H9 (cell line): ENCODE measurements at regions not wholly inside any gene's neighbourhood (a gene's known extent, or its start where the extent isn't known, plus 50 kb on each side); places are given as distances from the start of the nearest gene placed in this dataset.

Experiments
- DNase-seq: peaks from one replicate; pipeline ENCODE4 v3.0.0-alpha.2; 2017
- H2AFZ ChIP-seq: one replicate; pipeline ENCODE4 v1.6.1; 2013; ENCODE audit warnings: mild to moderate bottlenecking, low read length, control low read depth, moderate library complexity
- H2AK5ac ChIP-seq: 2 replicates; pipeline ENCODE4 v1.6.1; 2013; ENCODE audit warnings: low read length, control low read depth, mixed read lengths; ENCODE audit not compliant: insufficient read length
- H2BK120ac ChIP-seq: one replicate; pipeline ENCODE4 v1.6.1; 2013; ENCODE audit warnings: low read depth, mild to moderate bottlenecking, low read length, control low read depth, inconsistent platforms; ENCODE audit not compliant: poor library complexity, severe bottlenecking
- H2BK12ac ChIP-seq: 2 replicates; pipeline ENCODE4 v1.6.1; 2013; ENCODE audit warnings: low read length, control low read depth, mixed read lengths, low read depth; ENCODE audit not compliant: insufficient read length
- H2BK15ac ChIP-seq: 2 replicates; pipeline ENCODE4 v1.6.1; 2013; ENCODE audit warnings: low read depth, low read length, control low read depth
- H2BK20ac ChIP-seq: one replicate; pipeline ENCODE4 v1.6.1; 2013; ENCODE audit warnings: low read depth, mild to moderate bottlenecking, low read length, control low read depth, inconsistent platforms; ENCODE audit not compliant: poor library complexity, severe bottlenecking
- H2BK5ac ChIP-seq: 2 replicates; pipeline ENCODE4 v1.6.1; 2013; ENCODE audit warnings: low read length, control low read depth, mixed read lengths; ENCODE audit not compliant: insufficient read length
- H3K14ac ChIP-seq: 2 replicates; pipeline ENCODE4 v1.6.1; 2013; ENCODE audit warnings: low read length, control low read depth; ENCODE audit not compliant: insufficient read depth
- H3K18ac ChIP-seq: 2 replicates; pipeline ENCODE4 v1.6.1; 2013; ENCODE audit warnings: low read depth, mild to moderate bottlenecking, mixed read lengths, low read length, control low read depth; ENCODE audit not compliant: insufficient read length
- H3K23ac ChIP-seq: 2 replicates; pipeline ENCODE4 v1.6.1; 2013; ENCODE audit warnings: low read length, control low read depth, mixed read lengths, low read depth; ENCODE audit not compliant: insufficient read length
- H3K23me2 ChIP-seq: 2 replicates; pipeline ENCODE4 v1.6.1; 2013; ENCODE audit warnings: low read depth, mild to moderate bottlenecking, mixed read lengths, low read length, control low read depth; ENCODE audit not compliant: insufficient read length, poor library complexity, severe bottlenecking
- H3K27ac ChIP-seq: 2 replicates; pipeline ENCODE4 v1.5.1; 2013; ENCODE audit warnings: low read length, control low read depth, mixed read lengths, low read depth; ENCODE audit not compliant: insufficient read length
- H3K27me3 ChIP-seq: 2 replicates; pipeline ENCODE4 v1.6.1; 2013; ENCODE audit warnings: low read length, control low read depth, inconsistent platforms; ENCODE audit not compliant: insufficient read depth
- H3K4ac ChIP-seq: 2 replicates; pipeline ENCODE4 v1.6.1; 2013; ENCODE audit warnings: low read depth, mild to moderate bottlenecking, control low read depth, inconsistent platforms, low read length, moderate library complexity
- H3K4me1 ChIP-seq: 2 replicates; pipeline ENCODE4 v1.6.1; 2013; ENCODE audit warnings: low read length, control low read depth, inconsistent platforms; ENCODE audit not compliant: insufficient read depth
- H3K4me2 ChIP-seq: 2 replicates; pipeline ENCODE4 v1.6.1; 2013; ENCODE audit warnings: low read length, control low read depth, mixed read lengths; ENCODE audit not compliant: insufficient read length, insufficient read depth
- H3K56ac ChIP-seq: 2 replicates; pipeline ENCODE4 v1.6.1; 2013; ENCODE audit warnings: low read depth, mild to moderate bottlenecking, mixed read lengths, low read length, control low read depth; ENCODE audit not compliant: insufficient read length
- H3K79me1 ChIP-seq: 2 replicates; pipeline ENCODE4 v1.6.1; 2013; ENCODE audit warnings: low read depth, mild to moderate bottlenecking, moderate library complexity, low read length, control low read depth, inconsistent platforms; ENCODE audit not compliant: insufficient read depth, poor library complexity, severe bottlenecking
- H3K79me2 ChIP-seq: 2 replicates; pipeline ENCODE4 v1.6.1; 2013; ENCODE audit warnings: low read length, control low read depth, inconsistent platforms; ENCODE audit not compliant: insufficient read depth
- H3K9ac ChIP-seq: 2 replicates; pipeline ENCODE4 v1.6.1; 2013; ENCODE audit warnings: low read length, control low read depth, mixed read lengths; ENCODE audit not compliant: insufficient read length; ENCODE audit errors: extremely low read depth
- H3K9me3 ChIP-seq: one replicate; pipeline ENCODE4 v1.6.1; 2013; ENCODE audit warnings: low read depth, low read length, inconsistent platforms; ENCODE audit not compliant: control insufficient read depth
- H3T11ph ChIP-seq: one replicate; pipeline ENCODE4 v1.6.1; 2013; ENCODE audit warnings: mild to moderate bottlenecking, low read length, control low read depth, inconsistent platforms
- H4K20me1 ChIP-seq: one replicate; pipeline ENCODE4 v1.6.1; 2013; ENCODE audit not compliant: control insufficient read depth, insufficient read length, insufficient read depth
- H4K5ac ChIP-seq: 2 replicates; pipeline ENCODE4 v1.6.1; 2013; ENCODE audit warnings: low read depth, mild to moderate bottlenecking, mixed read lengths, low read length, control low read depth; ENCODE audit not compliant: insufficient read length
- H4K8ac ChIP-seq: replicated peaks from 2 replicates; pipeline ENCODE4 v1.6.1; 2013; ENCODE audit warnings: low read length, control low read depth, mixed read lengths, low read depth; ENCODE audit not compliant: insufficient read length
- H4K91ac ChIP-seq: 2 replicates; pipeline ENCODE4 v1.6.1; 2013; ENCODE audit warnings: low read depth, mild to moderate bottlenecking, moderate library complexity, mixed read lengths, low read length, control low read depth; ENCODE audit not compliant: insufficient read length
- H3K27ac Mint-ChIP-seq, 3 experiments: 2 replicates in 2 of 3; 3 replicates in 1 of 3; pipeline ENCODE4 v1.8.0; 2020 to 2021; ENCODE audit warnings: mixed read lengths in 3 of 3, mild to moderate bottlenecking in 1 of 3, moderate library complexity in 1 of 3
- H3K27me3 Mint-ChIP-seq: 2 replicates; pipeline ENCODE4 v1.8.0; 2021; ENCODE audit warnings: low read depth, mild to moderate bottlenecking, moderate library complexity, mixed read lengths
- H3K36me3 Mint-ChIP-seq, 3 experiments: 2 replicates in 2 of 3; 3 replicates in 1 of 3; pipeline ENCODE4 v1.8.0; 2020 to 2021; ENCODE audit warnings: low read depth in 3 of 3, mixed read lengths in 3 of 3; ENCODE audit not compliant: insufficient read depth in 1 of 3
- H3K4me1 Mint-ChIP-seq, 2 experiments: 2 replicates each; pipeline ENCODE4 v1.8.0; 2020; ENCODE audit warnings: mixed read lengths in 2 of 2
- H3K4me3 Mint-ChIP-seq, 2 experiments: 2 replicates in 1 of 2; 3 replicates in 1 of 2; pipeline ENCODE4 v1.8.0; 2020 to 2021; ENCODE audit warnings: mild to moderate bottlenecking in 2 of 2, mixed read lengths in 2 of 2, moderate library complexity in 1 of 2
- H3K9me3 Mint-ChIP-seq, 2 experiments: 2 replicates in 1 of 2; 3 replicates in 1 of 2; pipeline ENCODE4 v1.8.0; 2020; ENCODE audit warnings: mild to moderate bottlenecking in 2 of 2, mixed read lengths in 2 of 2, moderate library complexity in 1 of 2
- WGBS: extraction: QIAGEN DNeasy Blood & Tissue Kit; methylation state at CpG from one replicate; pipeline ENCODE4 v1.1.7; 2013; ENCODE audit warnings: missing lambda C conversion rate, low lambda C conversion rate, mixed read lengths; ENCODE audit not compliant: insufficient read length; ENCODE audit errors: extremely low coverage; 5-methylcytosine and 5-hydroxymethylcytosine counted together
- TF ChIP-seq, protein P1 (sequence below): fragments of 200-600 bp; sonication (generic); conservative IDR thresholded peaks from 3 replicates; pipeline ENCODE4 v1.8.0; 2021; ENCODE audit warnings: antibody characterized with exemption, mild to moderate bottlenecking

DNA sequence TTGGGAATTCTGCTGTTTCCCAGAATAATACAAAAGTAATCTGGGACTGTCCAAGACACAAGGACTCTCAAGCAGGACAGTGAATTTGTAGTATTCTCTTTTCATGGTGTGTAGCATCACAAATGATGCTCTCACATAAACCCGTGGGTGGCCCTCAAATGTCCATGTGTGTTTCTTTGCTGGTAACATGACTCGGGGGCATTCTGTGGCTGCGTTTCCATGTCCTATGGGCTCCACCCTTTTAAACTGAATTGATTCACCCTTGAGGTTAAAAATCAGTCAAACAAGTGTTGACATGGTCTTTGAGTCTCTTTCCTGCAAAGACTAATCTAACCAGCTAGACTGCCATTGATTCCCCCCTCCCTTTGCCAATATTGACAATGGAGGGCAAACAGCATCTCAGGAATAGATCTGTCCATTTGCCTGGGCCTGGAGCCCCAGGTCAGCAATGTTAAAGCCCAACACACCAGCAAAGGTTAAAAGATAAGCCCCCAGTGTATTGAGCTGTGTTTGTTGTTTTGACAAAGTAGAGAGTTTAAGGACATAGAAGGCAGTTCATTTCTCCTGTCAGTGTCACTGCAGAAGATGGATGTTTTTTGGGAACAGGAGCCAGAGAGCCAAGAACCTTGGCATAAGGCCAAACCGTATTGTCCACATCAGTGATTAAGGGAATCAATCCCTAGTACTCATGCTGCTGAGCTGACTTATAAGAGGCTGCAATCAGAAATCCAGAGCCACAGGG is 117.1 kb upstream of the COX10 start:
- H3K4me2 ChIP-seq: no peak overlapping the region
- Mint-ChIP-seq H3K36me3 (0 out of 7 replicates have a peak, but pooled peaks cover 0 to 2% (median 0%) of the 10 kb centered on the region in 3 experiments), H3K27me3 (no peaks in the 10 kb centered on the region; the same call in 1 of the 2 replicates), H3K27ac (peak overlapping the region in 1 of 3 experiments; percentile 17; a peak in 1 of 7 replicates), H3K9me3 (no peaks in the 10 kb centered on the region), H3K4me1 (peaks cover 0 to 3% of the 10 kb centered on the region in 2 experiments; a peak in 1 of 4 replicates), H3K4me3 (no peak overlapping the region)
- no peak overlapping the region for H3K56ac ChIP-seq
- no peak overlapping the region for H3K4ac ChIP-seq
- H2BK120ac ChIP-seq: no peak overlapping the region
- no peaks in the 10 kb centered on the region for H3K23me2 ChIP-seq
- no peaks in the 10 kb centered on the region for H3K9me3 ChIP-seq
- H2BK5ac ChIP-seq: no peak overlapping the region
- TF ChIP-seq, protein P1, sequence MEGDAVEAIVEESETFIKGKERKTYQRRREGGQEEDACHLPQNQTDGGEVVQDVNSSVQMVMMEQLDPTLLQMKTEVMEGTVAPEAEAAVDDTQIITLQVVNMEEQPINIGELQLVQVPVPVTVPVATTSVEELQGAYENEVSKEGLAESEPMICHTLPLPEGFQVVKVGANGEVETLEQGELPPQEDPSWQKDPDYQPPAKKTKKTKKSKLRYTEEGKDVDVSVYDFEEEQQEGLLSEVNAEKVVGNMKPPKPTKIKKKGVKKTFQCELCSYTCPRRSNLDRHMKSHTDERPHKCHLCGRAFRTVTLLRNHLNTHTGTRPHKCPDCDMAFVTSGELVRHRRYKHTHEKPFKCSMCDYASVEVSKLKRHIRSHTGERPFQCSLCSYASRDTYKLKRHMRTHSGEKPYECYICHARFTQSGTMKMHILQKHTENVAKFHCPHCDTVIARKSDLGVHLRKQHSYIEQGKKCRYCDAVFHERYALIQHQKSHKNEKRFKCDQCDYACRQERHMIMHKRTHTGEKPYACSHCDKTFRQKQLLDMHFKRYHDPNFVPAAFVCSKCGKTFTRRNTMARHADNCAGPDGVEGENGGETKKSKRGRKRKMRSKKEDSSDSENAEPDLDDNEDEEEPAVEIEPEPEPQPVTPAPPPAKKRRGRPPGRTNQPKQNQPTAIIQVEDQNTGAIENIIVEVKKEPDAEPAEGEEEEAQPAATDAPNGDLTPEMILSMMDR: no peak
- H4K91ac ChIP-seq: no peak overlapping the region
- no peak for DNase-seq
- no peak overlapping the region for H3K18ac ChIP-seq
- H4K5ac ChIP-seq: no peak overlapping the region
- H2BK12ac ChIP-seq: no peak overlapping the region
- no peaks in the 10 kb centered on the region for H4K20me1 ChIP-seq
- no CpG with 5 or more reads among the region's 4 CpGs for WGBS
- no peak overlapping the region for H3K14ac ChIP-seq
- no peaks in the 10 kb centered on the region for H3K4me1 ChIP-seq
- H3K27me3 ChIP-seq: no peaks in the 10 kb centered on the region
- H2BK20ac ChIP-seq: no peak overlapping the region
- no peak overlapping the region for H2AK5ac ChIP-seq
- H4K8ac ChIP-seq: no peak overlapping the region
- no peaks in the 10 kb centered on the region for H3K79me2 ChIP-seq
- H3T11ph ChIP-seq: no peak overlapping the region
- no peak overlapping the region for H2AFZ ChIP-seq
- H2BK15ac ChIP-seq: no peak overlapping the region
- no peak overlapping the region for H3K27ac ChIP-seq
- H3K23ac ChIP-seq: no peak overlapping the region
- no peaks in the 10 kb centered on the region for H3K79me1 ChIP-seq
- no peak overlapping the region for H3K9ac ChIP-seq
